Astrocyte of the cerebellum (primary cell): ENCODE measurements at regions not wholly inside any gene's neighbourhood (a gene's known extent, or its start where the extent isn't known, plus 50 kb on each side); places are given as distances from the start of the nearest gene placed in this dataset.
"Not testable (repeated sequence)": the region's sequence is repeated elsewhere in the genome, so short reads cannot be mapped to it uniquely, and the experiment has no call there.

Experiments used
- DNase-seq: peaks from one replicate; pipeline ENCODE4 v3.0.0-alpha.2; 2011; ENCODE audit warnings: low read depth
- H3K4me3 ChIP-seq: 2 replicates; pipeline ENCODE4 v1.5.1; 2011; ENCODE audit warnings: mild to moderate bottlenecking, low read depth, low read length, moderate library complexity
- CTCF ChIP-seq: IDR thresholded peaks from 2 replicates; pipeline ENCODE4 v1.5.1; 2012; ENCODE audit warnings: low read length, low read depth, moderate library complexity, mild to moderate bottlenecking; ENCODE audit errors: missing control alignments
- in situ Hi-C: cut with HindIII; loops from 2 replicates; pipeline ENCODE4 v1.10.0; 2017; ENCODE audit warnings: low sequenced_read_pairs

- TF ChIP-seq CTCF: no peak
- no peak for DNase-seq
- in situ Hi-C loops: no loop called here
- H3K4me3 ChIP-seq: no peak overlapping the region
Observed at GRCh38 chr17:27950995-27951394, 57.8 kb upstream of the LYRM9 start.

DNA sequence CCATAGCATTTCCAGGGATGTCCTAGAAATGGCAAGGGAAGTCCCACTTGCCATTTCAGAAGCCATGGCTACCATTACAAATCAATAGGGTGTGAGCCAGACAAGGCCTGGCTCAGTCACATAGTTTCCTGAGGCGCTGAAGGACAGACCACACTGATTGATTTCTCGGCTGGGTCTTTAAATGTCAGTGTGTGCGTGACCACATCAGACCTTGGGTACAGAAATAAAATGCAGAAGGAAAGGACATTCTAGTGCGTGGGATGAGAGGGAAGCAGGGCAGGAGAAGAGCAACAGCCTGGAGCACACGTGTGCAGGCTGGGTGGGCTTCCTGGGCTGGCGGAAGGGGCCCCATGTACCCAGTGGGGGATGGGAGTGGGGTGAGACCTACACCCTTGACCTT is 58.7 kb upstream of the LYRM9 start:
- no peak for TF ChIP-seq CTCF
- DNase-seq: no peak
- H3K4me3 ChIP-seq: no peak overlapping the region
- in situ Hi-C loops: no loop called here

DNA sequence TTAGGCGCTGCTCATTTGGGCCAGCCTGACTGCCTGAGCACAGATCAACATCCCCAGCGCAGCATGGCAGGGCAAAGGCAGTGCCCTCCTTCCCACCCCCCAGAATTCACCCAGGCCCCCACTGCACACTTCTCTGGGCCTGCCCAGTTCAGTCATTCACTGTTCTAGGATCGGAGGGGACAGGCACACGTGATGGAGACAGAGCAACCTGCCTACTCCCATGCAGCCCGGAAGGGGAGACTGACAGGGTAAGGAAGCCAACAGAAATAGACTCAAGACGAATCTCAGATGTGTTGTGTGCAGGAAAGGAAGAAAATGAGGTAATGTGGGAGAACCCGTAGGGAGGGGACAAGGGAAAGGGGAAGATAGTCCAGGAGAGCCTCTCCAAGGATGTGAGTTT is 59.2 kb upstream of the LYRM9 start:
- in situ Hi-C loops: no loop called here
- TF ChIP-seq CTCF: no peak
- H3K4me3 ChIP-seq: no peak overlapping the region
- DNase-seq: no peak

DNA sequence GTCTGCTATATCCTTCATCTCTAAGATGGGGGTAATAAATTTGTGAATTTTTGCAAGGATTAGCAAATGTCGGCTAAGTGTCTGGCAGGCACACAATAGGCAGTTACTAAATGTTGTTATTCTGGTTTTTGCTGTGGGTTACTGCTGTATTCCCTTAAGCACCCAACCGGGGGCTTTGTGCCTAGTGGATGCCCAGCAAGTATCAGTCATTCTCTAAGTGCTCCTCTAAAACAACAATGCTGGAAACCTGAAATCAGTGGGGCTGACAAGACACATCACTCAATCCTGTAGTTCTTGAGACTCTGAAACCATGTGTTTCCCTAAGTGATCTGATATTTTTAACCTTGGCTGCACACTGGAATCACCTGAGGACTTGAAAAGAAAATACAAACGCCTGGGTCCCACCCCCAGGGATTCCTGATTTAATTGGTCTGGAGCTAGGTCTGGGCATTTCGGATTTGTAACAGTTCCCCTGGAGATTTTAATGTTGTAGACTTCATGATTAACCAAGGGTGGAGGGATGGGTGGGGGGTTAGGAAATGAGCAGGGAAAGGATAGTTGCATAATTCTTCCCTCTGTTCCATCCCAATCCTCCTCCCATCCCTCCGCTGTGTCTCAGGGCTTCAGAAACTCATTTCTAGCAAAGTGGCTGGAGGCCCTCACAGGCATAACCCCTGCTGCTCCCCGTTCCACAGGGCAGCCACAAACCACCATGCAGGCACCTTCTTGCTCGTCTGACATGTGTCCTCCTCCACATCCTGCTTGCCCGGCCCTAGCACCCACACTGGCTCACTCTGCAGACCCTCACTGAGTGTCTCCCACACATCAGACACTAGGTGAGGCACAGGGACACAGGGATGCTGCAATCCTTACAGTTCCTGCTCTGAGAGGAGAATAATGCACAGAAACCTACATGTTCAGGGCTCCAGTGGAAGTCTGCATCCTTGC is 61.7 kb upstream of the LYRM9 start:
- in situ Hi-C loops: no loop called here
- no peak for TF ChIP-seq CTCF
- DNase-seq: no peak
- no peak overlapping the region for H3K4me3 ChIP-seq

GRCh38 chr17:27956601-27957445 is 63.7 kb upstream of the LYRM9 start:
- no peak overlapping the region for H3K4me3 ChIP-seq
- TF ChIP-seq CTCF: no peak
- no peak for DNase-seq
- in situ Hi-C loops: no loop called here

DNA sequence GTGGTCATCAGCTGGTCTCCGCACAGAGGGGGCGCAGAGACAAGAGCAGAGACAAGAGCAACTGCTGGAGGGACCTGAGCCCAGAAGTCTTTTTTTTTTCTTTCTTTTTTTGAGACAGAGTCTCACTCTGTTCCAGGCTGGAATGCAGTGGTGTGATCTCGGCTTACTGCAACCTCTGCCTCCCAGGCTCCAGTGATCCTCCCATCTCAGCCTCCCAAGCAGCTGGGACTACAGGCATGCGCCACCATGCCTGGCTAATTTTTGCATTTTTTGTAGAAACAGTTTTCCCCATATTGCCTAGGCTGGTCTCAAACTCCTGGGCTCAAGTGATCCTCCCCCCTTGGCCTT is 64.3 kb upstream of the LYRM9 start:
- H3K4me3 ChIP-seq, DNase-seq, in situ Hi-C loops: not testable (repeated sequence)
